Naive thymus-derived CD8-positive, alpha-beta T cell (primary cell): ENCODE measurements at regions not wholly inside any gene's neighbourhood (a gene's known extent, or its start where the extent isn't known, plus 50 kb on each side); places are given as distances from the start of the nearest gene placed in this dataset.

Experiments used
- ATAC-seq, 2 donors: fragments of 150-1000 bp; cut with Tn5 transposase in 1 of 2; sonication (Bioruptor Pico), chemical (Tn5 transposase) in 1 of 2; 1 replicate in 1 of 2; 2 replicates in 1 of 2; pipeline ENCODE4 v1.10.0; 2021; ENCODE audit warnings: mild to moderate bottlenecking in 2 of 2, moderate library complexity in 2 of 2
- POLR2A ChIA-PET: fragments of 350-600 bp; sonication (Branson Sonifier 250); formaldehyde crosslinking; loops from one replicate; lab custom pipeline; 2021; ENCODE audit warnings: antibody characterized with exemption; lab: Charles Lee
- DNase-seq, 10 donors: peaks; one replicate each; pipeline versions ENCODE4 v3.0.0 to v3.0.0-alpha.2; 2020 to 2022
- H3K27ac Mint-ChIP-seq, 10 donors: one replicate each; pipeline ENCODE4 v1.8.0; 2020 to 2022; ENCODE audit warnings: mild to moderate bottlenecking in 10 of 10, mixed read lengths in 10 of 10, moderate library complexity in 4 of 10, inconsistent platforms in 1 of 10
- H3K27me3 Mint-ChIP-seq, 5 donors: one replicate each; pipeline ENCODE4 v1.8.0; 2021 to 2022; ENCODE audit warnings: mixed read lengths in 5 of 5
- H3K36me3 Mint-ChIP-seq, 3 donors: one replicate each; pipeline ENCODE4 v1.8.0; 2020 to 2022; ENCODE audit warnings: mixed read lengths in 3 of 3, mild to moderate bottlenecking in 2 of 3, inconsistent platforms in 1 of 3
- H3K4me1 Mint-ChIP-seq, 4 donors: one replicate each; pipeline ENCODE4 v1.8.0; 2021 to 2022; ENCODE audit warnings: mixed read lengths in 4 of 4
- H3K4me3 Mint-ChIP-seq, 10 donors: one replicate each; pipeline ENCODE4 v1.8.0; 2020 to 2022; ENCODE audit warnings: mild to moderate bottlenecking in 10 of 10, mixed read lengths in 10 of 10, moderate library complexity in 6 of 10, inconsistent platforms in 1 of 10
- H3K9me3 Mint-ChIP-seq, 9 donors: one replicate each; pipeline ENCODE4 v1.8.0; 2020 to 2022; ENCODE audit warnings: mixed read lengths in 9 of 9, mild to moderate bottlenecking in 3 of 9, inconsistent platforms in 1 of 9, moderate library complexity in 1 of 9

- Mint-ChIP-seq H3K27me3 (peaks cover 0 to 1% (median 0%) of the 10 kb centered on the region in 5 donors), H3K27ac (no peak overlapping the region), H3K4me3 (no peak overlapping the region), H3K36me3 (peaks cover 0 to 8% (median 0%) of the 10 kb centered on the region in 3 donors), H3K4me1 (no peaks in the 10 kb centered on the region), H3K9me3 (peaks cover 0 to 5% (median 0%) of the 10 kb centered on the region in 9 donors)
- POLR2A ChIA-PET: no interaction called here
- ATAC-seq (no peak), DNase-seq (no peak)
Measured at GRCh38 chr10:112896722-112897121, 53.3 kb upstream of the TCF7L2 start.

DNA sequence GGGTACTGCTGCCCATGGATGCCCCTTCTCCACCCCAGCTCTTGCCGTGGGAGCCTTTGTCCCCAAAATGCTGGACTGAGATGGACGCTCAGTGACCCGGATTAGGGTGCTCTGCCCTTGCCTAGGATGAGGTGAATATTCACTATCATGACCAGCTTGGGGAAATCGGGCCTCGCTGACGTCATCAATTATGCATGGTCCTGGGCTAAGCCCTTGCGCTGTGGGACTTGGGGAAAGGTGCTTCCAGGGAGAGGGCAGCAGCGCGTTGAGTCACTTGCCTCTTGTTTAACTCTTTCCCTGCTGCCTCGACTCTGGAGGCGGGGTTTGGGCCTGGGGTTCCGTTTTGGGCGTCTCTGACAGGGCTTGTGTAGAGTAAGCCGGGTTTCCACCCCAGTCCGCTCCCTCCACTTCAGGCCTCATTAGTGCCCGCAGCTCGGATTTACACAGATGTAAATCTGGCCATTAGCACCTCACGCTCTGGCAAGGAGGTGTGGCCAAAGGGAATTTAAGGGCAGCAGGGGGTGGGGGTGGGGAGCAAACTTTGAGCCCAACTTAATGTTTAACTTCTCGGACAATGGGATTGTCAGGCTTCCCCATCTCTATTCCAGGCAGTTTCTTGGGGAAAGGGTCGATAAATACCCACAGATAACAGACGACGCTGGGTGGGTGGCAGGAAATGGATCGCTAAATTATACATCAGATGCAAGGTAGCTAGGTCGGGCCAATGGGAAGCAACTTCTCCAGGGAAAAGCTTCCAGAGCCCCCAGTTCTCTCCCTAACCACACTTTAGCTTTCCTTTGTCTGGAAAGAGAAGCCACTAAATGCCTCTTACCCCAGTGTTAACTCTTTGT lies 51.3 kb upstream of the TCF7L2 start:
- Mint-ChIP-seq H3K4me1 (no peaks in the 10 kb centered on the region), H3K36me3 (no peaks in the 10 kb centered on the region), H3K4me3 (no peak overlapping the region), H3K27me3 (peaks cover 0 to 1% (median 0%) of the 10 kb centered on the region in 5 donors), H3K27ac (no peak overlapping the region), H3K9me3 (peaks cover 0 to 1% (median 0%) of the 10 kb centered on the region in 9 donors)
- ATAC-seq (no peak), DNase-seq (no peak)
- POLR2A ChIA-PET: no interaction called here

GRCh38 chr10:112899391-112900065 lies 50.5 kb upstream of the TCF7L2 start:
- POLR2A ChIA-PET: no interaction called here
- DNase-seq (no peak), ATAC-seq (no peak)
- Mint-ChIP-seq H3K4me3 (no peak overlapping the region), H3K27me3 (peaks cover 0 to 1% (median 0%) of the 10 kb centered on the region in 5 donors), H3K36me3 (no peaks in the 10 kb centered on the region), H3K4me1 (no peaks in the 10 kb centered on the region), H3K9me3 (peaks cover 0 to 1% (median 0%) of the 10 kb centered on the region in 9 donors), H3K27ac (no peak overlapping the region)
